ENCODE measurements at regions not wholly inside any gene's neighbourhood (a gene's known extent, or its start where the extent isn't known, plus 50 kb on each side); places are given as distances from the start of the nearest gene placed in this dataset.

- TF ChIP-seq FOXM1 (IDR thresholded peaks at IDR 0.05; ENCODE audit: borderline replicate concordance) (no peak), FOXA1 (IDR thresholded peaks at IDR 0.05) (no peak), SP1 (IDR thresholded peaks at IDR 0.05) (no peak), L3MBTL2 (conservative IDR thresholded peaks at IDR 0.05) (no peak), HDGF (IDR thresholded peaks at IDR 0.05; ENCODE audit: borderline replicate concordance) (no peak), ZNF384 (IDR thresholded peaks at IDR 0.05) (no peak), ELF4 (IDR thresholded peaks at IDR 0.05) (no peak), BHLHE40 (IDR thresholded peaks at IDR 0.05; ENCODE audit: borderline replicate concordance) (no peak)
Measured at GRCh38 chr1:163720294-163720693, 398.5 kb downstream of the NUF2 start.
